Naive thymus-derived CD4-positive, alpha-beta T cell (primary cell): ENCODE measurements at regions not wholly inside any gene's neighbourhood (a gene's known extent, or its start where the extent isn't known, plus 50 kb on each side); places are given as distances from the start of the nearest gene placed in this dataset.

Experiments
- ATAC-seq: fragments of 150-1000 bp; cut with Tn5 transposase; 2 replicates; pipeline ENCODE4 v1.10.0; 2021; ENCODE audit warnings: mild to moderate bottlenecking, moderate library complexity
- CTCF ChIA-PET: fragments of 350-600 bp; sonication (Branson Sonifier 250); formaldehyde crosslinking; loops from one replicate; lab custom pipeline; 2021; ENCODE audit warnings: antibody characterized with exemption; lab: Charles Lee
- POLR2A ChIA-PET: fragments of 350-600 bp; sonication (Branson Sonifier 250); formaldehyde crosslinking; loops from one replicate; lab custom pipeline; 2021; ENCODE audit warnings: antibody characterized with exemption, inconsistent platforms; lab: Charles Lee
- DNase-seq, 9 donors: peaks; one replicate each; pipeline versions ENCODE4 v3.0.0 to v3.0.0-alpha.2; 2020 to 2022; ENCODE audit warnings: mixed read lengths in 1 of 9
- H3K27ac ChIP-seq: one replicate; pipeline ENCODE4 v1.7.0; 2013; ENCODE audit warnings: mild to moderate bottlenecking, low read depth, low read length, moderate library complexity
- H3K27me3 ChIP-seq, 2 donors: one replicate each; pipeline ENCODE4 v1.7.0; 2013; ENCODE audit warnings: low read length in 2 of 2, mild to moderate bottlenecking in 2 of 2, moderate library complexity in 2 of 2; ENCODE audit not compliant: control insufficient read depth in 2 of 2, insufficient read depth in 2 of 2
- H3K36me3 ChIP-seq, 3 experiments: 1 replicate in 2 of 3; 2 replicates in 1 of 3; pipeline ENCODE4 v1.7.0; 2013; ENCODE audit warnings: low read length in 3 of 3, mild to moderate bottlenecking in 3 of 3, moderate library complexity in 1 of 3; ENCODE audit not compliant: insufficient read depth in 3 of 3, control insufficient read depth in 2 of 3
- H3K4me1 ChIP-seq, 2 donors: one replicate each; pipeline ENCODE4 v1.7.0; 2013; ENCODE audit warnings: low read length in 2 of 2, mild to moderate bottlenecking in 2 of 2, moderate library complexity in 1 of 2; ENCODE audit not compliant: control insufficient read depth in 2 of 2, insufficient read depth in 2 of 2
- H3K4me3 ChIP-seq: 2 replicates; pipeline ENCODE4 v1.7.0; 2013; ENCODE audit warnings: mild to moderate bottlenecking, low read length
- H3K9me3 ChIP-seq, 3 experiments: 1 replicate in 2 of 3; 2 replicates in 1 of 3; pipeline ENCODE4 v1.7.0; 2013; ENCODE audit warnings: low read length in 3 of 3; ENCODE audit not compliant: control insufficient read depth in 2 of 3
- H3K27ac Mint-ChIP-seq, 9 donors: one replicate each; pipeline ENCODE4 v1.8.0; 2020 to 2022; ENCODE audit warnings: mixed read lengths in 9 of 9, mild to moderate bottlenecking in 8 of 9, moderate library complexity in 5 of 9, inconsistent platforms in 2 of 9
- H3K27me3 Mint-ChIP-seq, 5 donors: one replicate each; pipeline ENCODE4 v1.8.0; 2021 to 2022; ENCODE audit warnings: mixed read lengths in 5 of 5, mild to moderate bottlenecking in 1 of 5
- H3K36me3 Mint-ChIP-seq, 5 donors: one replicate each; pipeline ENCODE4 v1.8.0; 2020 to 2022; ENCODE audit warnings: mixed read lengths in 5 of 5, mild to moderate bottlenecking in 3 of 5, inconsistent platforms in 1 of 5
- H3K4me1 Mint-ChIP-seq, 7 donors: one replicate each; pipeline ENCODE4 v1.8.0; 2020 to 2022; ENCODE audit warnings: mixed read lengths in 7 of 7, mild to moderate bottlenecking in 3 of 7, inconsistent platforms in 1 of 7
- H3K4me3 Mint-ChIP-seq, 10 donors: one replicate each; pipeline ENCODE4 v1.8.0; 2020 to 2022; ENCODE audit warnings: mild to moderate bottlenecking in 10 of 10, mixed read lengths in 10 of 10, moderate library complexity in 6 of 10, inconsistent platforms in 2 of 10
- H3K9me3 Mint-ChIP-seq, 11 donors: one replicate each; pipeline ENCODE4 v1.8.0; 2020 to 2022; ENCODE audit warnings: mixed read lengths in 11 of 11, mild to moderate bottlenecking in 4 of 11, inconsistent platforms in 1 of 11, moderate library complexity in 1 of 11
- intact Hi-C, 2 donors: fragments of 100-400 bp; cut with micrococcal nuclease; formaldehyde crosslinking; loops; one replicate each; pipeline ENCODE4 v1.15.1; 2023

DNA sequence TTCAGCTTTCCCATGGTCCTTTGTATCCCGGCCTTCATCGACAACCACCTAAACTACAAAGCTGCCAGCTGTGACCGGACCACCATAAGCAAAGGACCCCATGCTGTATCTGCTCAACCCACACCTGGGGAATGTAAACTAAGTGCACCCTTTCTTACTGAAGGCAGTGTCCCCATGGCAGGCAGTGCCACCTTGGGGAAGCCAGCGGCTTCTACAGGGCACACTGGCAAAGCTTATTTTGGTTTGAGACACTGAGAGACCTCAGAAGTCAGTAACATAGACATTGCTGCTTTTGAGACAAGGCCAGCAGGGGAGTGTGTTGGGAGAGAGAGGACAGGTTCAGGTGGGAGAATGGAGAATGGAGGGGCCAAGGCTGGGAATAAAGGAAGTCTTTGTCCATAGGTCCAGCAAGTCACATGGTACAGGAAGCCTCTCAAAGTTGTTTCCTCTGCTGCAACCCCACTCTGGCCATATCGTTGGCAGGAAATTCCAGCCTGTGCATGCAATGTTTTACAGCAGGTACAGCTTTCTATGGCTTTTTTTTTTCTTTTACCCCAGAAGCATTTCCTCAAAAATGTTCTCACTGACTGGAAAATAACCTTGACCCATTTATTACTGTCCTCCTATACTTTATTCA is 85.9 kb upstream of the NPVF start:
- H3K36me3 ChIP-seq: no peaks in the 10 kb centered on the region
- no peaks in the 10 kb centered on the region for H3K9me3 ChIP-seq
- H3K27ac ChIP-seq: no peak overlapping the region
- DNase-seq: no peak
- H3K27me3 Mint-ChIP-seq: peaks cover 0 to 3% (median 0%) of the 10 kb centered on the region in 5 donors
- ATAC-seq: no peak
- no peak overlapping the region for H3K4me3 ChIP-seq
- no peaks in the 10 kb centered on the region for H3K4me1 ChIP-seq
- H3K27ac Mint-ChIP-seq: peak overlapping the region in 3 of 9 donors; percentile 1 to 49 (median 42)
- intact Hi-C loops: no loop called here
- ChIA-PET POLR2A (no interaction called here), CTCF (interaction anchor here (0.9 to 1.0 kb wide), 2 partner anchors 54 to 251 kb away, joined by 3 read pairs; no protein-coding TSS in a partner anchor)
- H3K4me3 Mint-ChIP-seq: no peak overlapping the region
- H3K4me1 Mint-ChIP-seq: no peaks in the 10 kb centered on the region
- peaks cover 0 to 5% of the 10 kb centered on the region in 2 donors for H3K27me3 ChIP-seq
- peaks cover 0 to 2% (median 0%) of the 10 kb centered on the region in 11 donors for H3K9me3 Mint-ChIP-seq
- H3K36me3 Mint-ChIP-seq: no peaks in the 10 kb centered on the region

GRCh38 chr7:25314731-25315267 is 86.5 kb upstream of the NPVF start:
- POLR2A ChIA-PET: no interaction called here
- ATAC-seq: no peak
- intact Hi-C loops: no loop called here

DNA sequence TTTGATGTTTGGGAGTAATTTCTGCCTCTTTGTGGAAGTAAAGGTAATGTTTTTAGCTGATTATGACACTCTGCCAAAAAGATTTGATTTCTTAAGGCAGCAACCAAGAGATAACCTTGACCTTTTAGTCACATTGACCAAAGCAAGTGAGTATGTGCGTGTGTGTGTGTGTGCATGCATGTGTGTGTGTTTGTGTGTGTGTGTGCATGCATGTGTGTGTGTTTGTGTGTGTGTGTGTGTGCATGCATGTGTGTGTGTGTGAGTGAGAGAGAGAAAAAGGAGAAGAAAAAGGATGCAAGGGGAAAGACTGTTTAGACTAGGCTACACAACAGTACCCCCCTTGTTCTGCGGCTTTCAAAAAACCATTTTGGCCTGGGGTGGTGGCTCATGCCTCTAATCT is 88.1 kb upstream of the NPVF start:
- intact Hi-C loops: no loop called here
- Mint-ChIP-seq H3K36me3 (no peaks in the 10 kb centered on the region), H3K27ac (no peak overlapping the region), H3K4me3 (no peak overlapping the region), H3K9me3 (peaks cover 0 to 3% (median 0%) of the 10 kb centered on the region in 11 donors), H3K27me3 (peaks cover 0 to 3% (median 0%) of the 10 kb centered on the region in 5 donors), H3K4me1 (peaks cover 0 to 7% (median 0%) of the 10 kb centered on the region in 7 donors)
- H3K27ac ChIP-seq: no peak overlapping the region
- no peaks in the 10 kb centered on the region for H3K4me1 ChIP-seq
- H3K9me3 ChIP-seq: no peaks in the 10 kb centered on the region
- H3K27me3 ChIP-seq: peaks cover 0 to 5% of the 10 kb centered on the region in 2 donors
- ATAC-seq (no peak), DNase-seq (no peak)
- POLR2A ChIA-PET: no interaction called here
- H3K36me3 ChIP-seq: no peaks in the 10 kb centered on the region
- H3K4me3 ChIP-seq: no peak overlapping the region
- CTCF ChIA-PET: no interaction called here

More at GRCh38 chr7:25314731-25315267, 86.5 kb upstream of the NPVF start:
- Histone ChIP-seq H3K36me3 (no peaks in the 10 kb centered on the region), H3K27me3 (peaks cover 0 to 5% of the 10 kb centered on the region in 2 donors), H3K9me3 (no peaks in the 10 kb centered on the region), H3K4me1 (no peaks in the 10 kb centered on the region), H3K27ac (no peak overlapping the region), H3K4me3 (no peak overlapping the region)
- Mint-ChIP-seq H3K9me3 (peaks cover 0 to 2% (median 0%) of the 10 kb centered on the region in 11 donors), H3K4me3 (no peak overlapping the region), H3K27me3 (peaks cover 0 to 3% (median 0%) of the 10 kb centered on the region in 5 donors), H3K36me3 (no peaks in the 10 kb centered on the region), H3K4me1 (peaks cover 0 to 3% (median 0%) of the 10 kb centered on the region in 7 donors), H3K27ac (no peak overlapping the region)
- no peak for DNase-seq
- CTCF ChIA-PET: interaction anchor here (0.7 to 1.0 kb wide), 3 partner anchors 55 to 251 kb away, joined by 3 read pairs; no protein-coding TSS in a partner anchor

- H3K9me3 ChIP-seq: no peaks in the 10 kb centered on the region
- peaks cover 0 to 11% (median 0%) of the 10 kb centered on the region in 5 donors for H3K27me3 Mint-ChIP-seq
- intact Hi-C loops: loop anchor here in 1 of 2 donors (2.0 kb wide), 1 partner anchor 57 kb away; no protein-coding TSS in a partner anchor
- H3K9me3 Mint-ChIP-seq: peaks cover 0 to 3% (median 0%) of the 10 kb centered on the region in 11 donors
- H3K4me1 Mint-ChIP-seq: peaks cover 0 to 7% (median 0%) of the 10 kb centered on the region in 7 donors
- H3K27ac ChIP-seq: no peak overlapping the region
- no peaks in the 10 kb centered on the region for H3K36me3 Mint-ChIP-seq
- H3K27ac Mint-ChIP-seq: no peak overlapping the region
- no peaks in the 10 kb centered on the region for H3K4me1 ChIP-seq
- POLR2A ChIA-PET: no interaction called here
- ATAC-seq (no peak), DNase-seq (no peak)
- CTCF ChIA-PET: interaction anchor here (0.8 kb wide), 1 partner anchor 274 kb away, joined by 4 read pairs; no protein-coding TSS in a partner anchor
- H3K27me3 ChIP-seq: peaks cover 0 to 5% of the 10 kb centered on the region in 2 donors
- no peak overlapping the region for H3K4me3 ChIP-seq
- H3K36me3 ChIP-seq: no peaks in the 10 kb centered on the region
- no peak overlapping the region for H3K4me3 Mint-ChIP-seq
Measured at GRCh38 chr7:25318047-25318446, 89.8 kb upstream of the NPVF start.

DNA sequence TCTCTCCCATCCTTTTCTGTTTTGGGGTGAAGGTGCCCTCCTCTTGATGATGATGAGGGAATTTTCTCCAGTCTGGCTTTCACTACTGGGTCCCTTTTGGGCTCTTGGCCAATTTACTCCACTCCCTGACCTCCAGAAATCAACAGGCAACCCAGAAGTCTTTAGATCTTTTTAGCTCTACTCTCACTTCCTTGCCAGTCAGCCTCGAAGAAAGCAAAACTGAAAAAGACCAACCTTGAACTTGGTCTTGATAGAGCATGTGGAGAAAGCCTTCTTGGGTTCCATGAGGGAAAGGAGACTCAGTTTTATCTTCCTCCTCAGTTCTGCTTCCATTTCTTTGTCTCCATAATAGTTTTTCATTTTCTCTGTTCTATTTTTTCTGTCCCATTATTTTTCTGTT is 91.4 kb upstream of the NPVF start:
- Histone ChIP-seq H3K4me1 (no peaks in the 10 kb centered on the region), H3K27me3 (peaks cover 0 to 5% of the 10 kb centered on the region in 2 donors), H3K27ac (no peak overlapping the region), H3K9me3 (no peaks in the 10 kb centered on the region), H3K4me3 (no peak overlapping the region), H3K36me3 (no peaks in the 10 kb centered on the region)
- Mint-ChIP-seq H3K27me3 (peaks cover 2 to 18% (median 9%) of the 10 kb centered on the region in 5 donors), H3K27ac (no peak overlapping the region), H3K9me3 (peaks cover 0 to 3% (median 0%) of the 10 kb centered on the region in 11 donors), H3K36me3 (no peaks in the 10 kb centered on the region), H3K4me1 (peaks cover 0 to 7% (median 0%) of the 10 kb centered on the region in 7 donors), H3K4me3 (no peak overlapping the region)
- intact Hi-C loops: loop anchor here in 1 of 2 donors (2.0 kb wide), 1 partner anchor 59 kb away; no protein-coding TSS in a partner anchor
- ChIA-PET CTCF (no interaction called here), POLR2A (no interaction called here)
- no peak for DNase-seq
- no peak for ATAC-seq

DNA sequence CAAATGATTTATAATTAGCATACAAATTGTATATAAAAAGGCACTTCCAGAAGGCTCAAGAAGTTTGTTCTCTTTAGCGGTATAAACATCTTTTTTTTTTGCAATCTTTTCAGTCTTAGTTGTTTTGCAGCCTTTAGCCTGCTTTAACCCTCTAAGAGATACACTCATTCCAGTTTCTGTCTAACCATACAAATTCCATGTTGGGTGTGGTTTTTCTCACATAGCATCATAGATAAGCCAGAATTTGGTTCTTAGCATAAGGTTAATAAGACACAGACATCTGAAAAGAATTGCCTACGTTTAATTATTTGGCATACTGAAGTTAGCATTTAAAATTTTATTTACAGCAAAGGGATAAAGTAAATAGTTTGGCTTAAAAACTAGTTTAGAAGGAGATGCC is 92.5 kb upstream of the NPVF start:
- intact Hi-C loops: no loop called here
- ChIA-PET CTCF (no interaction called here), POLR2A (no interaction called here)
- Histone ChIP-seq H3K36me3 (no peaks in the 10 kb centered on the region), H3K9me3 (no peaks in the 10 kb centered on the region), H3K4me1 (no peaks in the 10 kb centered on the region), H3K4me3 (no peak overlapping the region), H3K27ac (no peak overlapping the region), H3K27me3 (peaks cover 0 to 1% of the 10 kb centered on the region in 2 donors)
- H3K4me1 Mint-ChIP-seq: peaks cover 0 to 7% (median 0%) of the 10 kb centered on the region in 7 donors
- no peak for ATAC-seq
- peaks cover 0 to 3% (median 0%) of the 10 kb centered on the region in 11 donors for H3K9me3 Mint-ChIP-seq
- H3K27ac Mint-ChIP-seq: no peak overlapping the region
- no peak overlapping the region for H3K4me3 Mint-ChIP-seq
- no peak for DNase-seq
- H3K27me3 Mint-ChIP-seq: peaks cover 7 to 18% (median 10%) of the 10 kb centered on the region in 5 donors
- H3K36me3 Mint-ChIP-seq: no peaks in the 10 kb centered on the region
